Kidney (tissue), 13 donors: ENCODE measurements at regions not wholly inside any gene's neighbourhood (a gene's known extent, or its start where the extent isn't known, plus 50 kb on each side); places are given as distances from the start of the nearest gene placed in this dataset.
A peak's percentile ranks its signal among the peaks of the same experiment; 100 is the strongest.

Source experiments
- DNase-seq, 5 donors: peaks; one replicate each; pipeline ENCODE4 v3.0.0-alpha.2; 2013 to 2020
- FAIRE-seq: peaks from 2 replicates; lab custom pipeline; 2012; peaks lifted over from hg19 to GRCh38; lab: Jason Lieb, UNC
- H3K27ac ChIP-seq, 2 donors: one replicate each; pipeline ENCODE4 v1.7.0; 2013; ENCODE audit warnings: low read depth in 2 of 2, low read length in 2 of 2, inconsistent platforms in 1 of 2
- H3K27me3 ChIP-seq: one replicate; pipeline ENCODE4 v1.7.1; 2013; ENCODE audit warnings: low read length, inconsistent platforms; ENCODE audit not compliant: control insufficient read depth, insufficient read depth
- H3K36me3 ChIP-seq, 3 donors: one replicate each; pipeline versions ENCODE4 v1.7.0 to v1.7.1; 2013; ENCODE audit warnings: low read length in 3 of 3, control low read depth in 1 of 3, inconsistent platforms in 1 of 3; ENCODE audit not compliant: insufficient read depth in 3 of 3, control insufficient read depth in 2 of 3
- H3K4me1 ChIP-seq, 3 donors: one replicate each; pipeline versions ENCODE4 v1.7.0 to v1.7.1; 2013; ENCODE audit warnings: low read length in 3 of 3, inconsistent platforms in 1 of 3, low read depth in 1 of 3; ENCODE audit not compliant: control insufficient read depth in 2 of 3, insufficient read depth in 2 of 3
- H3K4me3 ChIP-seq, 3 donors: one replicate each; pipeline versions ENCODE4 v1.7.0 to v1.8.1; 2013; ENCODE audit warnings: low read length in 3 of 3, control low read depth in 1 of 3, inconsistent platforms in 1 of 3
- H3K9ac ChIP-seq, 3 donors: one replicate each; pipeline versions ENCODE4 v1.7.0 to v1.7.1; 2013; ENCODE audit warnings: low read length in 3 of 3, control low read depth in 1 of 3, inconsistent platforms in 1 of 3
- H3K9me3 ChIP-seq, 3 donors: one replicate each; pipeline versions ENCODE4 v1.7.0 to v1.7.1; 2013; ENCODE audit warnings: low read length in 3 of 3, control low read depth in 1 of 3, inconsistent platforms in 1 of 3; ENCODE audit not compliant: control insufficient read depth in 2 of 3, insufficient read depth in 1 of 3
- CTCF ChIP-seq: IDR thresholded peaks from 3 replicates; pipeline ENCODE4 v1.5.1; 2012; ENCODE audit warnings: mild to moderate bottlenecking, moderate library complexity, borderline replicate concordance; ENCODE audit not compliant: insufficient read depth; ENCODE audit errors: extremely low read depth
- intact Hi-C: fragments of 100-400 bp; cut with DNase I; formaldehyde crosslinking; loops from one replicate; pipeline ENCODE4 v1.11.1; 2022
- donor health status: control.
- donor health status: control.
- donor health status: control.
- donor health status: control.
- donor health status: control.
- donor health status: DM: yes; HTN: yes; CAD: no.
- donor health status: Normal renal cell carcinoma (clear cell type).

- Histone ChIP-seq H3K4me3 (no peak overlapping the region), H3K27ac (no peak overlapping the region), H3K9ac (no peak overlapping the region), H3K9me3 (no peaks in the 10 kb centered on the region), H3K27me3 (no peaks in the 10 kb centered on the region), H3K36me3 (no peaks in the 10 kb centered on the region), H3K4me1 (peaks cover 0 to 3% (median 0%) of the 10 kb centered on the region in 3 donors)
- DNase-seq (no peak), FAIRE-seq (no peak)
- TF ChIP-seq CTCF, result no peak
- intact Hi-C loops, result no loop called here
Measured at GRCh38 chr18:45458033-45458432, 157.2 kb upstream of the SLC14A2 start.

DNA sequence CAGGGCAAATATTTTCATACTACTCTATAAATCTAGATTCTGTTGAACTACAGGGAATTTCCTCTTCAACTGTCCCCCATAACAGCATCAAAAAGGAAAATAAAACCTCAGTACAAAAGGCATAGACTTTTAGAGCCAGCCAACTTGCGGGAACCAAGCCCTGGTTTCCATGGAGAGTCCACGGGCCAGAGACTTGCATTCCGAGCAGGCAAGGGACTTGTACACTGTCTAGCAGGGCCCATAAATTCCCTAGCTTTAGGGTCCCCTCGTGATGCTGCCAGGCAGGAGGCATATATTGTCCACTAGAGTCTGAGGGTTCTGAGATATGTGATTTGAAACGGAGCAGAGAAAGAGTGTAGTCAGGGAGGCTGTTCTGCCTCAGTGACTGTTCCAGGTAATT, 153.1 kb upstream of the SLC14A2 start:
- Histone ChIP-seq H3K9me3 (no peaks in the 10 kb centered on the region), H3K27me3 (no peaks in the 10 kb centered on the region), H3K27ac (no peak overlapping the region), H3K9ac (no peak overlapping the region), H3K36me3 (no peaks in the 10 kb centered on the region), H3K4me1 (peaks cover 0 to 3% (median 0%) of the 10 kb centered on the region in 3 donors), H3K4me3 (no peak overlapping the region)
- DNase-seq, result peak in 3 of 5 donors; percentile 38 to 72 (median 52)
- intact Hi-C loops, result no loop called here
- no peak for TF ChIP-seq CTCF
- no peak for FAIRE-seq

DNA sequence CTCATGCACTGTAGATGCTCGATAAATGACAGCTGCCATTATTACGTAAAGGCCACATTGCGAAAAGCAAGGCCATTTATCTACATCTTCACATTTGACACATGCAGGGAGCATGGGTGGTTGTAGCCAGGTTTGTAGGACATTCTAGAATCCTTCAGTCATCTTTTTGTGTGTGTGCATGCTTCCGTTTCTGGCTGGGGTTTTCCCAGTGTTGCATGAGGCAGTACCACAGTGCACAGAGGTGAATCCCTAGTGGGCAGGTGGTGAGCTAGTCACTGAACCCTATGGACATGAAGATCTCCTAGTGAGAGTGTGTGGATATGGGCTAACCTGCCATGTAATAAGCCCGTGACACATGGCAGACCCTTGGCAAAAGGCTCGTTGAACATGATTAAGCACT, 151.8 kb upstream of the SLC14A2 start:
- H3K4me1 ChIP-seq, result peaks cover 0 to 3% (median 0%) of the 10 kb centered on the region in 3 donors
- no peaks in the 10 kb centered on the region for H3K27me3 ChIP-seq
- FAIRE-seq, result no peak
- no peaks in the 10 kb centered on the region for H3K36me3 ChIP-seq
- H3K9me3 ChIP-seq, result no peaks in the 10 kb centered on the region
- no peak for TF ChIP-seq CTCF
- no peak overlapping the region for H3K4me3 ChIP-seq
- no peak overlapping the region for H3K27ac ChIP-seq
- H3K9ac ChIP-seq, result no peak overlapping the region
- no peak for DNase-seq
- intact Hi-C loops, result no loop called here

GRCh38 chr18:45464619-45465018, 150.7 kb upstream of the SLC14A2 start:
- Histone ChIP-seq H3K4me3 (no peak overlapping the region), H3K27me3 (no peaks in the 10 kb centered on the region), H3K9ac (no peak overlapping the region), H3K4me1 (peaks cover 0 to 3% (median 0%) of the 10 kb centered on the region in 3 donors), H3K36me3 (no peaks in the 10 kb centered on the region), H3K27ac (no peak overlapping the region), H3K9me3 (no peaks in the 10 kb centered on the region)
- no peak for FAIRE-seq
- no peak for DNase-seq
- intact Hi-C loops, result no loop called here
- TF ChIP-seq CTCF, result no peak
